ENCODE measurements at regions not wholly inside any gene's neighbourhood (a gene's known extent, or its start where the extent isn't known, plus 50 kb on each side); places are given as distances from the start of the nearest gene placed in this dataset.
"Not testable (repeated sequence)": the region's sequence is repeated elsewhere in the genome, so short reads cannot be mapped to it uniquely, and the experiment has no call there.

- H3K9me3 Mint-ChIP-seq, result no peaks in the 10 kb centered on the region
- no peak for DNase-seq (ENCODE audit: low read depth, low spot score)
- H3K27me3 Mint-ChIP-seq (ENCODE audit: low read depth), result no peaks in the 10 kb centered on the region
- no peaks in the 10 kb centered on the region for H3K4me1 Mint-ChIP-seq
- H3K27ac Mint-ChIP-seq (ENCODE audit: unreplicated experiment), result no peak overlapping the region
- H3K4me3 Mint-ChIP-seq, result no peak overlapping the region
- TF ChIP-seq CTCF (conservative IDR thresholded peaks at IDR 0.05), result no peak
- no peaks in the 10 kb centered on the region for H3K36me3 Mint-ChIP-seq (ENCODE audit: low read depth)
Measured at GRCh38 chr5:42241636-42242035, 181.6 kb upstream of the GHR start.

GRCh38 chr5:42242210-42242609 is 181.0 kb upstream of the GHR start:
- H3K4me3 Mint-ChIP-seq, result no peak overlapping the region
- DNase-seq (ENCODE audit: low read depth, low spot score), result no peak
- TF ChIP-seq CTCF (conservative IDR thresholded peaks at IDR 0.05), result no peak
- no peaks in the 10 kb centered on the region for H3K9me3 Mint-ChIP-seq
- H3K4me1 Mint-ChIP-seq, result no peaks in the 10 kb centered on the region
- no peak overlapping the region for H3K27ac Mint-ChIP-seq (ENCODE audit: unreplicated experiment)
- H3K36me3 Mint-ChIP-seq (ENCODE audit: low read depth), result no peaks in the 10 kb centered on the region
- no peaks in the 10 kb centered on the region for H3K27me3 Mint-ChIP-seq (ENCODE audit: low read depth)

- Mint-ChIP-seq H3K9me3 (no peaks in the 10 kb centered on the region), H3K4me1 (no peaks in the 10 kb centered on the region), H3K4me3 (no peak overlapping the region), H3K36me3 (ENCODE audit: low read depth) (no peaks in the 10 kb centered on the region), H3K27me3 (ENCODE audit: low read depth) (no peaks in the 10 kb centered on the region), H3K27ac (ENCODE audit: unreplicated experiment) (no peak overlapping the region)
- DNase-seq (ENCODE audit: low read depth, low spot score), result no peak
- no peak for TF ChIP-seq CTCF (conservative IDR thresholded peaks at IDR 0.05)
Measured at GRCh38 chr5:42242881-42243485, 180.3 kb upstream of the GHR start.

- Mint-ChIP-seq H3K9me3 (no peaks in the 10 kb centered on the region), H3K27me3 (ENCODE audit: low read depth) (peaks cover 3% of the 10 kb centered on the region), H3K4me3 (no peak overlapping the region), H3K27ac (ENCODE audit: unreplicated experiment) (no peak overlapping the region), H3K4me1 (no peaks in the 10 kb centered on the region), H3K36me3 (ENCODE audit: low read depth) (no peaks in the 10 kb centered on the region)
- no peak for DNase-seq (ENCODE audit: low read depth, low spot score)
- TF ChIP-seq CTCF (conservative IDR thresholded peaks at IDR 0.05), result no peak
Measured at GRCh38 chr5:42252306-42252705, 170.9 kb upstream of the GHR start.

GRCh38 chr5:42259914-42260313 is 163.3 kb upstream of the GHR start:
- not testable (repeated sequence) for H3K4me1 Mint-ChIP-seq; H3K36me3 Mint-ChIP-seq (ENCODE audit: low read depth); H3K27ac Mint-ChIP-seq (ENCODE audit: unreplicated experiment); H3K4me3 Mint-ChIP-seq; DNase-seq (ENCODE audit: low read depth, low spot score); H3K27me3 Mint-ChIP-seq (ENCODE audit: low read depth)
- peaks cover 11% of the 10 kb centered on the region for H3K9me3 Mint-ChIP-seq

GRCh38 chr5:42267091-42267490 is 156.1 kb upstream of the GHR start:
- Mint-ChIP-seq H3K27me3 (ENCODE audit: low read depth) (peaks cover 3% of the 10 kb centered on the region), H3K36me3 (ENCODE audit: low read depth) (no peaks in the 10 kb centered on the region)
- TF ChIP-seq CTCF (conservative IDR thresholded peaks at IDR 0.05), result no peak

GRCh38 chr5:42268170-42268569 is 155.1 kb upstream of the GHR start:
- not testable (repeated sequence) for H3K27me3 Mint-ChIP-seq (ENCODE audit: low read depth); DNase-seq (ENCODE audit: low read depth, low spot score); H3K27ac Mint-ChIP-seq (ENCODE audit: unreplicated experiment); H3K4me1 Mint-ChIP-seq; H3K9me3 Mint-ChIP-seq; H3K36me3 Mint-ChIP-seq (ENCODE audit: low read depth); H3K4me3 Mint-ChIP-seq

More at GRCh38 chr5:42267091-42267490, 156.1 kb upstream of the GHR start:
- no peak overlapping the region for H3K4me3 Mint-ChIP-seq
- no peak for DNase-seq (ENCODE audit: low read depth, low spot score)
- H3K9me3 Mint-ChIP-seq, result peaks cover 8% of the 10 kb centered on the region
- H3K4me1 Mint-ChIP-seq, result no peaks in the 10 kb centered on the region
- no peak overlapping the region for H3K27ac Mint-ChIP-seq (ENCODE audit: unreplicated experiment)

Data from neural crest cell (in vitro differentiated cells).